Brain microvascular endothelial cell (primary cell): ENCODE measurements at regions not wholly inside any gene's neighbourhood (a gene's known extent, or its start where the extent isn't known, plus 50 kb on each side); places are given as distances from the start of the nearest gene placed in this dataset.
"Not testable (repeated sequence)": the region's sequence is repeated elsewhere in the genome, so short reads cannot be mapped to it uniquely, and the experiment has no call there.

ENCODE experiments used
- DNase-seq: peaks from one replicate; pipeline ENCODE4 v3.0.0-alpha.2; 2020
- H3K27ac ChIP-seq: fragments of 250-450 bp; sonication (Bioruptor Pico); 2 replicates; pipeline ENCODE4 v1.5.1; 2020; ENCODE audit warnings: mild to moderate bottlenecking, moderate library complexity
- H3K27me3 ChIP-seq: fragments of 250-450 bp; sonication (Bioruptor Pico); replicated peaks from 2 replicates; pipeline ENCODE4 v1.5.1; 2020; ENCODE audit warnings: mild to moderate bottlenecking
- H3K36me3 ChIP-seq: fragments of 250-450 bp; sonication (Bioruptor Pico); replicated peaks from 2 replicates; pipeline ENCODE4 v1.5.1; 2020; ENCODE audit warnings: mild to moderate bottlenecking
- H3K4me3 ChIP-seq: 2 replicates; pipeline ENCODE4 v1.5.1; 2011; ENCODE audit warnings: low read depth, mild to moderate bottlenecking, control low read depth, low read length, moderate library complexity
- CTCF ChIP-seq: IDR thresholded peaks from 2 replicates; pipeline ENCODE4 v1.5.1; 2011; ENCODE audit warnings: low read depth, mild to moderate bottlenecking, moderate library complexity, low read length, control low read depth, inconsistent platforms; ENCODE audit errors: missing control alignments
- in situ Hi-C: cut with HindIII; loops from 2 replicates; pipeline ENCODE4 v1.10.0; 2017; ENCODE audit warnings: low sequenced_read_pairs, low pct_ligation_motif_present

- no peak for TF ChIP-seq CTCF
- no peak overlapping the region for H3K4me3 ChIP-seq
- H3K27ac ChIP-seq: no peak overlapping the region
- no peaks in the 10 kb centered on the region for H3K27me3 ChIP-seq
- DNase-seq: no peak
- no peaks in the 10 kb centered on the region for H3K36me3 ChIP-seq
- in situ Hi-C loops: no loop called here
Observed at GRCh38 chr4:28109801-28110200, 1249.2 kb downstream of the STIM2 start.

- H3K4me3 ChIP-seq, H3K36me3 ChIP-seq, H3K27me3 ChIP-seq, in situ Hi-C loops, H3K27ac ChIP-seq, DNase-seq: not testable (repeated sequence)
Observed at GRCh38 chr4:28112691-28113335, 1252.2 kb downstream of the STIM2 start.

- H3K27me3 ChIP-seq, H3K4me3 ChIP-seq, in situ Hi-C loops, DNase-seq, H3K27ac ChIP-seq, H3K36me3 ChIP-seq: not testable (repeated sequence)
Observed at GRCh38 chr4:28113586-28113985, 1252.9 kb downstream of the STIM2 start.

GRCh38 chr4:28116526-28117083 is 1256.0 kb downstream of the STIM2 start:
- H3K27me3 ChIP-seq, DNase-seq, in situ Hi-C loops, H3K27ac ChIP-seq, H3K36me3 ChIP-seq, H3K4me3 ChIP-seq: not testable (repeated sequence)

GRCh38 chr4:28117084-28117682 is 1256.5 kb downstream of the STIM2 start:
- H3K36me3 ChIP-seq: no peaks in the 10 kb centered on the region
- H3K27me3 ChIP-seq: no peaks in the 10 kb centered on the region
- in situ Hi-C loops: no loop called here
- H3K27ac ChIP-seq: no peak overlapping the region
- TF ChIP-seq CTCF: no peak
- no peak for DNase-seq
- no peak overlapping the region for H3K4me3 ChIP-seq

- Histone ChIP-seq H3K27me3 (no peaks in the 10 kb centered on the region), H3K4me3 (no peak overlapping the region), H3K27ac (no peak overlapping the region), H3K36me3 (no peaks in the 10 kb centered on the region)
- no peak for DNase-seq
- no peak for TF ChIP-seq CTCF
- in situ Hi-C loops: no loop called here
Observed at GRCh38 chr4:28146191-28146590, 1285.5 kb downstream of the STIM2 start.

GRCh38 chr4:28148221-28148620 is 1287.6 kb downstream of the STIM2 start:
- no peak overlapping the region for H3K4me3 ChIP-seq
- no peaks in the 10 kb centered on the region for H3K27me3 ChIP-seq
- in situ Hi-C loops: no loop called here
- TF ChIP-seq CTCF: no peak
- no peak for DNase-seq
- H3K36me3 ChIP-seq: no peaks in the 10 kb centered on the region
- H3K27ac ChIP-seq: no peak overlapping the region
